DND-41 (cell line): ENCODE measurements at regions not wholly inside any gene's neighbourhood (a gene's known extent, or its start where the extent isn't known, plus 50 kb on each side); places are given as distances from the start of the nearest gene placed in this dataset.

Experiments used
- ATAC-seq: fragments of 200-7000 bp; cut with Tn5 transposase; 3 replicates; pipeline ENCODE4 v1.9.1; 2021; ENCODE audit warnings: low read depth; ENCODE audit not compliant: insufficient read depth
- DNase-seq: peaks from one replicate; pipeline ENCODE4 v3.0.0-alpha.2; 2020
- H2AFZ ChIP-seq: 2 replicates; pipeline ENCODE4 v1.6.0; 2012; ENCODE audit warnings: low read depth, low read length
- H3K27ac ChIP-seq: 2 replicates; pipeline ENCODE4 v1.5.1; 2012; ENCODE audit warnings: low read length, inconsistent platforms
- H3K27me3 ChIP-seq: fragments of 200-600 bp; sonication (generic); 2 replicates; pipeline ENCODE4 v1.6.0; 2012; ENCODE audit warnings: low read length, mild to moderate bottlenecking, inconsistent platforms; ENCODE audit not compliant: insufficient read depth, poor library complexity
- H3K36me3 ChIP-seq: 2 replicates; pipeline ENCODE4 v1.5.1; 2012; ENCODE audit warnings: low read length, inconsistent platforms; ENCODE audit not compliant: insufficient read depth
- H3K4me1 ChIP-seq: 2 replicates; pipeline ENCODE4 v1.5.1; 2012; ENCODE audit warnings: mild to moderate bottlenecking, low read length; ENCODE audit not compliant: insufficient read depth
- H3K4me2 ChIP-seq: 2 replicates; pipeline ENCODE4 v1.6.0; 2012; ENCODE audit warnings: mild to moderate bottlenecking, moderate library complexity, low read length, inconsistent platforms; ENCODE audit not compliant: insufficient read depth
- H3K4me3 ChIP-seq, 2 experiments: fragments of 200-600 bp in 1 of 2; shearing (Covaris generic) in 1 of 2; 2 replicates each; pipeline ENCODE4 v1.5.1; 2012 to 2016; ENCODE audit warnings: inconsistent platforms in 2 of 2, low read length in 2 of 2, mild to moderate bottlenecking in 2 of 2, low read depth in 1 of 2, moderate library complexity in 1 of 2
- H3K79me2 ChIP-seq: 2 replicates; pipeline ENCODE4 v1.6.0; 2012; ENCODE audit warnings: low read length, inconsistent platforms; ENCODE audit not compliant: insufficient read depth
- H3K9ac ChIP-seq: 2 replicates; pipeline ENCODE4 v1.6.0; 2012; ENCODE audit warnings: low read depth, mild to moderate bottlenecking, inconsistent platforms, low read length, moderate library complexity
- H3K9me3 ChIP-seq: 2 replicates; pipeline ENCODE4 v1.5.1; 2012; ENCODE audit warnings: low read length, moderate library complexity, mild to moderate bottlenecking, inconsistent platforms; ENCODE audit not compliant: insufficient read depth, severe bottlenecking
- H4K20me1 ChIP-seq: 2 replicates; pipeline ENCODE4 v1.6.0; 2012; ENCODE audit warnings: low read length; ENCODE audit not compliant: insufficient read depth
- EZH2 ChIP-seq: IDR thresholded peaks from 3 replicates; pipeline ENCODE4 v1.6.1; 2012; ENCODE audit warnings: borderline replicate concordance, low read depth, mild to moderate bottlenecking, moderate library complexity, low read length, inconsistent platforms; ENCODE audit not compliant: severe bottlenecking
- TF ChIP-seq, protein P1 (sequence below): IDR thresholded peaks from 2 replicates; pipeline ENCODE4 v1.5.1; 2012; ENCODE audit warnings: borderline replicate concordance, low read length, moderate library complexity, mild to moderate bottlenecking; ENCODE audit not compliant: poor library complexity, severe bottlenecking; ENCODE audit errors: extremely low read depth

DNA sequence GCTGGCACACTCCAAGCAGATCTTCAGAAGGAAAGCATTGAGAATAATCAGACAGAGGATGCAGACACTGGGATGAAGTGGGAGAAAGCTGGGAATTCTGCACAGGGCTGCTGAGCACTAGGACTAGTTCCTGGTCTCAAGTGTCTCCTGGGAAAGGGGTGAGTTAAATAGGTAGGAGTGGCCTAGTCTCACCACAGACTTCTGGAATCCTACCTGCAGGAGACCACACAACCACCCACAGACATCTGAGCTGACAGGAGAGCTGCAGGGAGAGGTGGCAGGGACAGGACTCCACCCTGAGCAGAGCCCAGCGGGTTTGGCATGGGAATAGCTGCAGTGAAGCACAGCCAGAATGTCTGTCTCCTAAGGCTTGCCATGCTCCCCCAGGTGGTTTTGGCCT lies 95.1 kb upstream of the GALNTL6 start:
- no peaks in the 10 kb centered on the region for H4K20me1 ChIP-seq
- no peak overlapping the region for H3K4me2 ChIP-seq
- H3K4me1 ChIP-seq: no peaks in the 10 kb centered on the region
- no peak for TF ChIP-seq EZH2
- H3K9ac ChIP-seq: no peak overlapping the region
- no peaks in the 10 kb centered on the region for H3K79me2 ChIP-seq
- peaks cover 7% of the 10 kb centered on the region for H3K9me3 ChIP-seq
- no peaks in the 10 kb centered on the region for H3K27me3 ChIP-seq
- no peak overlapping the region for H2AFZ ChIP-seq
- no peak for DNase-seq
- no peak overlapping the region for H3K4me3 ChIP-seq
- no peak for ATAC-seq
- no peaks in the 10 kb centered on the region for H3K36me3 ChIP-seq
- H3K27ac ChIP-seq: no peak overlapping the region

DNA sequence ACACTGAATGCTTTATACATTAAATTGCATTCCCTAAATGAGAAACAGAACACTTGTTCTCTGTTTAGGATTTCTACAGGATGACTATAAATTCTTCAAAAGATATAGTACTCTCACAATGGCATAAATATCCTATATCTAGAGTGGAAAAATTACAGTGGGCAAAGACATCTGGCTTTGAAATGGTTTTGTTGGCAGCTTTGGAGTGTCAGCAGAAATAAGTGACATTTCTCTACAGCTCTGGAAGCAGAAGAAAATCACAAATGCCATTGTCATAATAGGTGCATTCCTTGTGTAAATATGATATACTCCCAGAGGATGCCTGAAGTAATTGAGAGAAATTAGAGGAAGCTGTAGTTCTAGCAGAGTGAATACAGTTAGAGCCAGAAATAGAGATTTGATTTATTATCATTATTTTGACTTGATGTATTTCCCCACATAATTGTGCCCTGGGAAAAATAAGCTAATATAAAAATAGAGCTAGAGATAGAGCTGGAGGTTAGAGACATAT lies 95.9 kb upstream of the GALNTL6 start:
- Histone ChIP-seq H3K27ac (no peak overlapping the region), H3K9me3 (peaks cover 7% of the 10 kb centered on the region), H3K4me1 (no peaks in the 10 kb centered on the region), H4K20me1 (no peaks in the 10 kb centered on the region), H3K9ac (no peak overlapping the region), H3K4me3 (no peak overlapping the region), H3K27me3 (no peaks in the 10 kb centered on the region), H3K36me3 (no peaks in the 10 kb centered on the region), H2AFZ (no peak overlapping the region), H3K4me2 (no peak overlapping the region), H3K79me2 (no peaks in the 10 kb centered on the region)
- no peak for DNase-seq
- TF ChIP-seq, protein P1, sequence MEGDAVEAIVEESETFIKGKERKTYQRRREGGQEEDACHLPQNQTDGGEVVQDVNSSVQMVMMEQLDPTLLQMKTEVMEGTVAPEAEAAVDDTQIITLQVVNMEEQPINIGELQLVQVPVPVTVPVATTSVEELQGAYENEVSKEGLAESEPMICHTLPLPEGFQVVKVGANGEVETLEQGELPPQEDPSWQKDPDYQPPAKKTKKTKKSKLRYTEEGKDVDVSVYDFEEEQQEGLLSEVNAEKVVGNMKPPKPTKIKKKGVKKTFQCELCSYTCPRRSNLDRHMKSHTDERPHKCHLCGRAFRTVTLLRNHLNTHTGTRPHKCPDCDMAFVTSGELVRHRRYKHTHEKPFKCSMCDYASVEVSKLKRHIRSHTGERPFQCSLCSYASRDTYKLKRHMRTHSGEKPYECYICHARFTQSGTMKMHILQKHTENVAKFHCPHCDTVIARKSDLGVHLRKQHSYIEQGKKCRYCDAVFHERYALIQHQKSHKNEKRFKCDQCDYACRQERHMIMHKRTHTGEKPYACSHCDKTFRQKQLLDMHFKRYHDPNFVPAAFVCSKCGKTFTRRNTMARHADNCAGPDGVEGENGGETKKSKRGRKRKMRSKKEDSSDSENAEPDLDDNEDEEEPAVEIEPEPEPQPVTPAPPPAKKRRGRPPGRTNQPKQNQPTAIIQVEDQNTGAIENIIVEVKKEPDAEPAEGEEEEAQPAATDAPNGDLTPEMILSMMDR: no peak
- no peak for ATAC-seq

DNA sequence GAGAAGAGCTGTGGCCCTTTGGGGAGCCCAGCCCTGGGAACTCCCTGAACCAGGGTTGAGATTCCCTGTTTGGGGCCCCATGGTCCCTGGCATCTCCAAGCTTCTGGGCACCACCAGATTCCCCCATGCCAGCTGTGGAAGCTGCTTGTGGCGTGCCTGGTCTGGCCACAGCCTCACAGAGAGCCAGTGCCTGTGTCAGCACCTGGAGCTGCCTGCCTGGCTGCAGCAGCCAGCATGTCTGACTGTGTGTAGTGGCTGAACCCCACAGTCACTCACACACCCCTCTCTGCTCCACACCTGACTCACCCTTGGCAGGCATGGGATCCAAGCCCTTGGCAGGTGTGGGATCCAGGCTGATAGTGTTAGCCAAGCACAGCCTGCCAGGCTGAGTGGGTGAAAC lies 97.2 kb upstream of the GALNTL6 start:
- no peak overlapping the region for H2AFZ ChIP-seq
- no peaks in the 10 kb centered on the region for H3K79me2 ChIP-seq
- H3K4me3 ChIP-seq: no peak overlapping the region
- H3K4me1 ChIP-seq: no peaks in the 10 kb centered on the region
- H3K9ac ChIP-seq: no peak overlapping the region
- no peak overlapping the region for H3K27ac ChIP-seq
- H4K20me1 ChIP-seq: no peaks in the 10 kb centered on the region
- no peaks in the 10 kb centered on the region for H3K27me3 ChIP-seq
- TF ChIP-seq, protein P1: no peak
- no peak for TF ChIP-seq EZH2
- H3K4me2 ChIP-seq: no peak overlapping the region
- ATAC-seq: no peak
- peaks cover 7% of the 10 kb centered on the region for H3K9me3 ChIP-seq
- no peaks in the 10 kb centered on the region for H3K36me3 ChIP-seq
- DNase-seq: no peak

DNA sequence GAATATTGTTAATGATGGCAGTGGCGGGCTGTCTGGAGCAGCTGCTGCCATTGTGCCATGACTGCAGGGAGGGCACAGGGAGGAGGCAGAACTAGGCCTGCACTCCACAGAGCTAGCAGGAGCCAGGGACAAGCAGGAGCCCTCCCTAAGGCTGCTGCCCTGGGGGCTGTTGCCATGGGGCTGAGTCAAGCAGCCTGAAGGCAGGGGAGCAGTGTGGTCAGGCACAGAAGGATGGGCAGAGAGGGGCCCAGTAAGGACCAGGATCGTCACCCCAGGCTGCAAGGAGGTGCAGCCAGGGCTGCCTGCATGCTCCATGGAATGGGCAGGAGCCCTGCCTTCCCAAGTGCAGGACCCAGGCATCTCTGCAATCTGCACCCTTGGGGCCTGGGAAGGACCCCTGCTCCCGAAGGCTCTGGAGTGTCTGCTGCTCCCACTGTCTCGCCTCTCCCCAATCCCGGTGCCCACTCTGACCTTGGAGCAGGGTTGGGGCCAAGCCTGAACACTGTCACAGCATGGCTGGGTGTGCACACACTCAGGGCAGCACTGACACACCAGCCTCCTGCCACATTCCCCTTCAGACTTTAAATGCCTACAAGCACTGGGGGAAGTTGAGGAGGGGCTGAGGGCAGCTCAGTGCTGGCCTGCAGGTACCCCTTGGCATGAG lies 98.3 kb upstream of the GALNTL6 start:
- TF ChIP-seq, protein P1: no peak
- TF ChIP-seq EZH2: no peak
- ATAC-seq (no peak), DNase-seq (no peak)
- Histone ChIP-seq H3K27me3 (no peaks in the 10 kb centered on the region), H3K4me3 (no peak overlapping the region), H3K4me2 (no peak overlapping the region), H3K79me2 (no peaks in the 10 kb centered on the region), H2AFZ (no peak overlapping the region), H3K4me1 (no peaks in the 10 kb centered on the region), H3K36me3 (no peaks in the 10 kb centered on the region), H3K9me3 (peaks cover 7% of the 10 kb centered on the region), H4K20me1 (no peaks in the 10 kb centered on the region), H3K27ac (no peak overlapping the region), H3K9ac (no peak overlapping the region)
